NCI-H1092 treated with DMSO at 0.1 percent for 48 hours (cell line): ENCODE measurements at regions not wholly inside any gene's neighbourhood (a gene's known extent, or its start where the extent isn't known, plus 50 kb on each side); places are given as distances from the start of the nearest gene placed in this dataset.

Experiments used
- DNase-seq: peaks from one replicate; lab custom pipeline; 2025; lab: John Stamatoyannopoulos, UW

GRCh38 chr10:62453274-62453673 is 79.1 kb downstream of the ZNF365 start:
- no peak for DNase-seq

GRCh38 chr10:62454687-62455397 is 80.7 kb downstream of the ZNF365 start:
- no peak for DNase-seq

- no peak for DNase-seq
Observed at GRCh38 chr10:62456611-62457101, 82.5 kb downstream of the ZNF365 start.

GRCh38 chr10:62457196-62457595 is 83.0 kb downstream of the ZNF365 start:
- DNase-seq, result no peak

GRCh38 chr10:62457598-62457997 is 83.4 kb downstream of the ZNF365 start:
- no peak for DNase-seq

GRCh38 chr10:62459072-62459471 is 84.9 kb downstream of the ZNF365 start:
- no peak for DNase-seq

GRCh38 chr10:62459500-62459899 is 85.3 kb downstream of the ZNF365 start:
- DNase-seq, result no peak

GRCh38 chr10:62460393-62460792 is 86.2 kb downstream of the ZNF365 start:
- no peak for DNase-seq

GRCh38 chr10:62461120-62461519 is 87.0 kb downstream of the ZNF365 start:
- DNase-seq, result no peak

- no peak for DNase-seq
Observed at GRCh38 chr10:62462461-62462860, 88.3 kb downstream of the ZNF365 start.

GRCh38 chr10:62463364-62463763 is 89.2 kb downstream of the ZNF365 start:
- DNase-seq, result no peak

- DNase-seq, result no peak
Observed at GRCh38 chr10:62464308-62464707, 90.1 kb downstream of the ZNF365 start.

- DNase-seq, result no peak
Observed at GRCh38 chr10:62466590-62466989, 92.4 kb downstream of the ZNF365 start.

GRCh38 chr10:62467527-62467926 is 93.4 kb downstream of the ZNF365 start:
- no peak for DNase-seq

- no peak for DNase-seq
Observed at GRCh38 chr10:62471711-62472110, 97.5 kb downstream of the ZNF365 start.

- no peak for DNase-seq
Observed at GRCh38 chr10:62473241-62473640, 99.1 kb downstream of the ZNF365 start.

GRCh38 chr10:62475551-62475950 is 101.4 kb downstream of the ZNF365 start:
- DNase-seq, result no peak

- no peak for DNase-seq
Observed at GRCh38 chr10:62479523-62479922, 105.4 kb downstream of the ZNF365 start.

GRCh38 chr10:62480196-62480595 is 106.0 kb downstream of the ZNF365 start:
- no peak for DNase-seq

GRCh38 chr10:62482581-62482980 is 108.4 kb downstream of the ZNF365 start:
- DNase-seq, result no peak

GRCh38 chr10:62491597-62491996 is 117.4 kb downstream of the ZNF365 start:
- no peak for DNase-seq

- no peak for DNase-seq
Observed at GRCh38 chr10:62492012-62492869, 118.1 kb downstream of the ZNF365 start.

GRCh38 chr10:62492870-62493180 is 118.7 kb downstream of the ZNF365 start:
- no peak for DNase-seq
